Ovary (tissue), 7 donors: ENCODE measurements at regions not wholly inside any gene's neighbourhood (a gene's known extent, or its start where the extent isn't known, plus 50 kb on each side); places are given as distances from the start of the nearest gene placed in this dataset.
A peak's percentile ranks its signal among the peaks of the same experiment; 100 is the strongest.

ENCODE experiments used
- DNase-seq, 5 donors: peaks; one replicate each; pipeline ENCODE4 v3.0.0-alpha.2; 2019 to 2020
- H3K27ac ChIP-seq, 2 donors: fragments of 200-600 bp; one replicate each; pipeline versions ENCODE4 v1.5.1 to v1.8.0; 2019 to 2022
- H3K27me3 ChIP-seq: fragments of 200-600 bp; one replicate; pipeline ENCODE4 v1.8.0; 2022
- H3K36me3 ChIP-seq: fragments of 200-600 bp; sonication (generic); one replicate; pipeline ENCODE4 v1.5.1; 2019
- H3K4me1 ChIP-seq: one replicate; pipeline ENCODE4 v1.8.1; 2013; ENCODE audit warnings: mild to moderate bottlenecking, moderate library complexity; ENCODE audit not compliant: insufficient read depth
- H3K4me3 ChIP-seq: fragments of 200-600 bp; sonication (generic); one replicate; pipeline ENCODE4 v1.5.1; 2017
- H3K9me3 ChIP-seq, 2 donors: fragments of 200-600 bp in 1 of 2; sonication (generic) in 1 of 2; one replicate each; pipeline versions ENCODE4 v1.5.1 to v1.8.1; 2013 to 2019; ENCODE audit warnings: mild to moderate bottlenecking in 1 of 2, moderate library complexity in 1 of 2
- EP300 ChIP-seq: sonication (generic); formaldehyde crosslinking; IDR thresholded peaks from one replicate; pipeline ENCODE4 v1.6.1; 2017; ENCODE audit warnings: antibody characterized with exemption
- POLR2A ChIP-seq: fragments of 450-650 bp; IDR thresholded peaks from one replicate; pipeline ENCODE4 v1.6.1; 2017; ENCODE audit warnings: antibody characterized with exemption, mild to moderate bottlenecking, moderate library complexity
- WGBS, 3 donors: extraction: QIAGEN DNeasy Blood & Tissue Kit in 1 of 3; methylation state at CpG; one replicate each; pipeline versions ENCODE4 v1.1.5 to v1.1.7; 2013 to 2017; 5-methylcytosine and 5-hydroxymethylcytosine counted together
- intact Hi-C, 4 donors: fragments of 100-400 bp; cut with DNase I; formaldehyde crosslinking; loops; one replicate each; pipeline versions ENCODE4 v1.11.0 to v1.15.1; 2022 to 2023
- TF ChIP-seq, protein P1 (sequence below), 3 donors: fragments of 450-650 bp in 2 of 3; fragments of 200-600 bp in 1 of 3; IDR thresholded peaks; one replicate each; pipeline versions ENCODE4 v1.5.1 to v1.8.0; 2016 to 2022; ENCODE audit warnings: antibody characterized with exemption in 3 of 3, mild to moderate bottlenecking in 1 of 3
- donor health status: DM: no; HTN: no; CAD: no; lungs with moderate emphysema.
- donor health status: DM: no; HTN: no; CAD: no.
- donor health status: Bipolar disorder and iron deficiency.
- donor health status: DM: no; HTN: no; CAD: no.
- donor health status: DM: yes; HTN: yes; CAD: no.

DNA sequence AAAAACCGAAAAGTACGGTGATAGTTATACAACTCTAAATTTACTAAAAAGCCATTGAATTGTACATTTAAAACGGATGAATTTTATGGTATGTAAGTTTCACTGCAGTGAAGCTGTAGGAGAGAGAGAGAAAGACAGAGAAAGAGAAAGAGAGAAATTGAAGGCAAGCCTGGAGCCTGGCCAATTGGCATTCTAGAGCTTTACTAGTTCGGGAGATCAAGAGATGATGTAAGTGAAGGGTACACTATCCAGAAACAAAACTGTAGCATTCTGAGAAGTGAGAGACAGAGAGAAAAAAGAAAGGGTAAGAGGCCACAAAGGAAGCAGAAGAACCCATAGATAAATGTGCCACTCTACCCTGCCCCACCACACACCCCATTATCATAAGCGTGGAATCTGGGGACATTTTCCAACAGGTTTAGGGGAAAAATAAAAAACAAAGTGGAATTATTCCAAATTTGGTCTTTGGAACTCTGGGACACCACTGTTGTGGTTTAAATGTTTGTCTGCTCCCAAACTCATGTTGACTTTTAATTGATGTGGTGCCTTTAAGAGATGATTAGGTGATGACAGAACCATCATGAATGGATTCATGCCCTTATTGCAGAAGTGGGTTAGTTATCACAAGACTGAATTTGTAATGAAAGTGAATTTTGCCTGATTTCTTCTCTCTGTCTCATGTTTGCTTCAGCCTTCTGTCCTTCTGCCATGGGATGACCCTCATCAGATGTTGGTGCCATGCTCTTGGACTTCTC is 123.0 kb upstream of the PLS3 start:
- no peak overlapping the region for H3K4me3 ChIP-seq
- no peaks in the 10 kb centered on the region for H3K4me1 ChIP-seq
- H3K36me3 ChIP-seq: no peaks in the 10 kb centered on the region
- no peaks in the 10 kb centered on the region for H3K27me3 ChIP-seq
- no peak for TF ChIP-seq EP300
- TF ChIP-seq, protein P1, sequence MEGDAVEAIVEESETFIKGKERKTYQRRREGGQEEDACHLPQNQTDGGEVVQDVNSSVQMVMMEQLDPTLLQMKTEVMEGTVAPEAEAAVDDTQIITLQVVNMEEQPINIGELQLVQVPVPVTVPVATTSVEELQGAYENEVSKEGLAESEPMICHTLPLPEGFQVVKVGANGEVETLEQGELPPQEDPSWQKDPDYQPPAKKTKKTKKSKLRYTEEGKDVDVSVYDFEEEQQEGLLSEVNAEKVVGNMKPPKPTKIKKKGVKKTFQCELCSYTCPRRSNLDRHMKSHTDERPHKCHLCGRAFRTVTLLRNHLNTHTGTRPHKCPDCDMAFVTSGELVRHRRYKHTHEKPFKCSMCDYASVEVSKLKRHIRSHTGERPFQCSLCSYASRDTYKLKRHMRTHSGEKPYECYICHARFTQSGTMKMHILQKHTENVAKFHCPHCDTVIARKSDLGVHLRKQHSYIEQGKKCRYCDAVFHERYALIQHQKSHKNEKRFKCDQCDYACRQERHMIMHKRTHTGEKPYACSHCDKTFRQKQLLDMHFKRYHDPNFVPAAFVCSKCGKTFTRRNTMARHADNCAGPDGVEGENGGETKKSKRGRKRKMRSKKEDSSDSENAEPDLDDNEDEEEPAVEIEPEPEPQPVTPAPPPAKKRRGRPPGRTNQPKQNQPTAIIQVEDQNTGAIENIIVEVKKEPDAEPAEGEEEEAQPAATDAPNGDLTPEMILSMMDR (IDR thresholded peaks at IDR 0.05): no peak
- no peak for TF ChIP-seq POLR2A
- no peak overlapping the region for H3K27ac ChIP-seq
- H3K9me3 ChIP-seq: no peaks in the 10 kb centered on the region
- DNase-seq: no peak
- intact Hi-C loops: no loop called here
- 84 to 88% (median 84%) methylated on average over 5 of the region's 5 CpGs for WGBS, 3 donors

- WGBS, 3 donors: 64 to 80% (median 70%) methylated on average over 2 of the region's 2 CpGs
- Histone ChIP-seq H3K27ac (no peak overlapping the region), H3K4me1 (no peaks in the 10 kb centered on the region), H3K9me3 (no peaks in the 10 kb centered on the region), H3K4me3 (no peak overlapping the region), H3K36me3 (no peaks in the 10 kb centered on the region), H3K27me3 (no peaks in the 10 kb centered on the region)
- DNase-seq: no peak
- TF ChIP-seq EP300 (no peak), POLR2A (no peak)
- TF ChIP-seq, protein P1 (IDR thresholded peaks at IDR 0.05): no peak
- intact Hi-C loops: no loop called here
Observed at GRCh38 chrX:115448146-115448545, 112.8 kb upstream of the PLS3 start.

GRCh38 chrX:115449742-115450141 is 111.2 kb upstream of the PLS3 start:
- H3K27me3 ChIP-seq: no peaks in the 10 kb centered on the region
- H3K9me3 ChIP-seq: no peaks in the 10 kb centered on the region
- H3K36me3 ChIP-seq: no peaks in the 10 kb centered on the region
- no peak overlapping the region for H3K4me3 ChIP-seq
- no peak overlapping the region for H3K27ac ChIP-seq
- 14 to 17% (median 14%) methylated on average over 4 of the region's 4 CpGs for WGBS, 3 donors
- TF ChIP-seq EP300: no peak
- TF ChIP-seq, protein P1 (IDR thresholded peaks at IDR 0.05): no peak
- TF ChIP-seq POLR2A: no peak
- DNase-seq: peak; percentile 68 to 86 (median 75)
- intact Hi-C loops: no loop called here
- no peaks in the 10 kb centered on the region for H3K4me1 ChIP-seq

- Histone ChIP-seq H3K27ac (no peak overlapping the region), H3K4me1 (peaks cover 2% of the 10 kb centered on the region), H3K27me3 (no peaks in the 10 kb centered on the region), H3K4me3 (no peak overlapping the region), H3K9me3 (no peaks in the 10 kb centered on the region), H3K36me3 (no peaks in the 10 kb centered on the region)
- intact Hi-C loops: no loop called here
- WGBS, 3 donors: 27 to 41% (median 36%) methylated on average over 1 of the region's 1 CpG
- no peak for TF ChIP-seq EP300
- TF ChIP-seq, protein P1 (IDR thresholded peaks at IDR 0.05): no peak
- TF ChIP-seq POLR2A: no peak
- DNase-seq: no peak
Observed at GRCh38 chrX:115452251-115452650, 108.7 kb upstream of the PLS3 start.
